T1000 (cell line): ENCODE measurements at regions not wholly inside any gene's neighbourhood (a gene's known extent, or its start where the extent isn't known, plus 50 kb on each side); places are given as distances from the start of the nearest gene placed in this dataset.
"Not testable (repeated sequence)": the region's sequence is repeated elsewhere in the genome, so short reads cannot be mapped to it uniquely, and the experiment has no call there.

ENCODE experiments used
- DNase-seq: peaks from one replicate; lab custom pipeline; 2025; ENCODE audit warnings: mixed read lengths; lab: John Stamatoyannopoulos, UW

DNA sequence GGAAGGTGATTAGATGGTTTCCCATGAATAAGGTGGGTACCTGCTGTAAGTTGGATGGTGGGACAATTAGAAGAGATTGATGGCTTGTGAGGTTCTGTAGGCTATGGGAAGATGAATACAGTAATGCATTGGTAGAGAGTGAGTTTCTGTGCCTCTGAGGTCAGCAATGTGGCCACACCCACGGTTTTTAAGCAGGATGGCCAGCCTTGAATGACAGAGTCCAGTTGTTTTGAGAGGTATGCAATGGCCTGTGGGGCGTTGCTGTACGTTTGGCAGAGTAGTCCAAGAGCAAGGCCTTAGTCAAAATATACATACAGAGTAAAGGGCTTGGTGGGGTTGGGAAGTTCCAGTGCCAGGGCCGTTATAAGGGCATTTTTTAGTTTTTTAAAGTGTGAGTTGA lies 235.6 kb upstream of the C9orf72 start:
- no peak for DNase-seq

DNA sequence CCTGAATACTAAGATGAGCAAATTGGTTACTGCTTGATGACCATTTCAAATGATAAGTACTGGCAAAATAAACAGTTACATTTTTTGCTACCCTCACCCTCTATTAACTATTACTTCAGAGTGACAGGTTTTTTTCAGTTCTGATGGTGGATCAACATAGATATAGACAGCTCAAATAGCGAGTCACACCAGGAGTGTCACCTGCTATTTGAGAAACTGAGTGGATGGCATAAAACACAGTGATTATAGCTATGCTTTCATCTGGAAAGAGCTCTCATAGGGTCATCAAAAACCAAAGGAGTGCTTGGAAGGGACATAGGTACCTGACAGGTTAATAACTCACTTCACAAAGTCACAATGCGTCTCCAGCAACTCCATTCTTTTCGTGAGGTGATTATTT lies 244.5 kb upstream of the C9orf72 start:
- DNase-seq = no peak

DNA sequence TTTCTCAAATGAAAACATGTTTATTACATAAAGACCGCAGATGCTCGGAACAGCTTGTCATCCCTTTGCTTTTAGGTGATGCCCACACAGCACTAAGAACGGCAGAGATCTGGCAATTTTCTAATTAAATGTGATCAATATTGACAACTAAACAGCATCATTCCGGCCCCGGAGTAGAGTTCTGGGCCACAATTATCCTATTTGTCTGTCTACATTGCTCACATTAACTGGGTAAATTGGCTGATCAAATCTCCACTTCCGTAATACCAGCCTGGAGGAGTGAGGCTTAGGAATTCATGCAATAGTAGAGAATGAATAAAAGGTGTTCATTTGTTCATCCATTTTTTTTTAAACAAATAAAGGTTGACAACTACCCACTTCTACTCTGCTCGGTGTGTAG lies 245.1 kb upstream of the C9orf72 start:
- no peak for DNase-seq

DNA sequence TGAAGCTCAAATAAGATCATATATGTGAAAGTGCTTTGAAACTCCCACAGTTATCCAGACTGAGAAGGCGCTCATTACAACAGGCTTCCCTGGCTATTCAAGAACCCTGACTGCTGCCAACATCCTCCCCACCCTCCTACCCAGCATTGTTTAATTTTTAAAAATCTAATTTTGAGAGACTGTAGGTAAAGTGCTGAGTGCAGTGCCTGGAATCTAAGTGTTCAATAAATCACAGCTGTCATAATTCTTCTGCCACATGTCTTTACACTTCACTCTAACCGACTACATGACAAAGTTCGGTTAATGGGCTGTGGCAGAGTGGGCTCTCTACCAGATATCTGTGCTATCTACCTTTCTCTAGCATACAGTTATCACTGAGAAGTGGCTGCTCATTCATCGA lies 255.6 kb upstream of the C9orf72 start:
- no peak for DNase-seq

DNA sequence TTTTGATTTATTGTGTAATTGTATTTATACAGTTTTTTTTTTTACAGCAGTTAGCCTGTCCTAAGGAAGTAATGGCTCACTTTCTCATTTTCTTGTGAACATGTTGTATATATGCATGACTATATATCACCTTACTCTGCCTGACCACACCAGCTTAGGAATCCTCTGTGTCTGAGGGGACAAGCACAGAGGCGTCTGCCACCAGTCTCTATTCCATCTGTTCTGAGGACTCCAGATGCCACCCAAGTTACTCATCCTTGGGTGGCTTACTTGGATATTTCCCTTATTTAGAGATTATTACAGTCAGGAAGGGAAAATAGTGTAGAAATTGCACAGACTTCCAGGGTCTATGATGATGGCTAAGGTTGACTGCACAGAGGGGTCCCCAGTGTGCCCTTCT lies 256.3 kb upstream of the C9orf72 start:
- DNase-seq = no peak

DNA sequence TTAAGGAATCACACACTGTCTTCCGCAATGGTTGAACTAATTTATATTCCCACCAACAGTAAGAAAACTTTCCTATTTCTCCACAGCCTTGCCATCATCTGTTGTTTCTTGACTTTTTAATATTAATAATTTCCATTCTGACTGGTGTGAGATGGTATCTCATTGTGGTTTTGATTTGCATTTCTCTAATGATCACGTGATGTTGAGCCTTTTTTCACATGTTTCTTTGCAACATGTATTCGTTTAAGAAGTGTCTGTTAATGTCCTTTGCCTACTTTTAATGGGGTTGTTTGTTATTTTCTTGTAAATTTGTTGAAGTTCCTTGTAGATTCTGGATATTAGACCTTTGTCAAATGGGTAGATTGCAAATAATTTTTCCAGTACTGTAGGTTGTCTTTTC lies 258.8 kb upstream of the C9orf72 start:
- not testable (repeated sequence) for DNase-seq

DNA sequence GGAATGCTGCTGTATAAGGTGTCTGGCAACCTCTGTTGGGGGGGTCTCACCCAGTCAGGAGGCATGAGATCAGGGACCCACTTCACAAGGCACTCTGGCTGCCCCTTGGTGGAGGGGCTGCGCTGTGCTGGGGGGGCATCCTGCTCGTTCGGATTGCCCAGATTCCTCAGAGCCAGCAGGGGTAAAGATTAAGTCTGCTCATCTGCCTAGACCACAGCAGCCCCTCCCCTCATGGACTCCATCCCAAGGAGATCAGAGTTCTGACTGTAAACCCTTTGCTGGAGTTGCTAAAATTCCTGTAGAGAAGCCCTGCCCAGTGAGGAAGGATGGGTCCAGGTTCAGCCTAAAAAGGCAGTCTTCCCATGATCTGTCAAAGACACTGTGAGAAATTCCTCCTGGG lies 262.0 kb upstream of the C9orf72 start:
- DNase-seq = no peak

DNA sequence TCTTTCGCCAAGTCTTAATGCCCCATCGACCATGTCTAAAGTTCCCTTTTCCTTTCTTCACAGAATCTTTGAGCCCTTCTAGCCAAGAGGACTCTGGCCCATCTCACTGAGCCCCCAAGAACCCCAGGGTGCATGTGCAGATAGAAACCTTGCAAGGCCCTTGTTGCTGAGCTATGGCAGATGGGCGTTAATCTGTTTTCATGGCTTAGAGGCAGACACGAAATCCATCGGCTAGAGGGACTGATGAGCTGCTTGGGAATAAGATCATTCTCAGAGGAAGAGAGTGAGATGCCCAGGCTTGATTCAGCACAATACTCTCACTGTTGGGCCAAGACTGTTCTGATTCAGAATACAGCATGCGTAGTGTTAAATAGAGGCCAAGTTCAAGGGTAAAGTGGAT lies 262.5 kb upstream of the C9orf72 start:
- no peak for DNase-seq

DNA sequence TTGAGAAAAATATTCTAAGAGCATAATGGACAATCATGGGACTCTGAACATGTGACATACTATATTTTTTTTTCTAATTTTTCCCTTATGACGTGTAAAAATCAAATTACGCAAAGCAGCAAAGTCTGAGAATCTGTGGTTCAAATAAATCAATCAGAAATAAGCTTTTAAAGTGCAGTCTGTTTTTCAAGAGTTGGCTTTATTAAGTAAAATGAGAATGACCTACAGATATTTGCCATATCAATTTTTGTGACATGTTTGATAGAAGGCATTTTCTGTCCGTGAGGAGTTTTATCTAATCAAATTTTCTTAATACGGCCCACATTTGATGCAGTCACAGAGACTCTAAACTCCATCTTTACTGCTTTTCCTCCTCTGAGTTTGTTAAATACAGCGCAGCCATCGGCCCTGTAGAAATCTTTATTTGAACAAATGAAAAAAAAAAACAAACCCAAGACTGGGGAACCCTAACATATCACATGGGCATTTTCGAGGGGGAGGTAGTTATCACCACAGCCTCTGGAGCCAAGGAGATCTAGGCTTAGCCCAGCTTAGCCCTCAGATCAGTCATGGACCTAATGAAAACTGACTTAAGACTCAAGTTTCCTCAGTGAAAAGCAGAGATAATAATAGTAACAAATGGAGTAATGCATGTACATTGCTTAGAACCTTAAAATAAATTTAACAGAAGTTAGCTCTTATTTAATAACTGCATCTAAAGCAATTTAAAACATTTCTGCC lies 263.6 kb upstream of the C9orf72 start:
- DNase-seq = no peak

DNA sequence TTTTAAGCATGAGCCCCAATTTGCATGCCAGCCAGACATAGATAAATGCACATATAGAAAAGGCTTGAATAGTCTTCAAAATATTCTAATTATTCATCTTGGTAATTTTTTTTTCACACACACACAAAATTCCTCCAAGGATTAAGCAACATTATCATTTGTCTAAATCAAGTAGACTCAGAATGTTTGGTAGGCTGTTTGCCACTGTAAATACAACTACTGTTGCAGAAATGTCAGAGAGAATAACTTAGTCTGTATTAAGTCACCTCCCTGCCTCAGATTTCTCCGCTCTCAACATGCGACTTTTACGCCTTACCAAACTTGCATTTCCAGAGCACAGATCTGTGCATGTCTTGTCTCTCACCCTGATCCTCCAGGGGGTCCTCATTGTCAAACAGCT lies 265.6 kb upstream of the C9orf72 start:
- DNase-seq = no peak

DNA sequence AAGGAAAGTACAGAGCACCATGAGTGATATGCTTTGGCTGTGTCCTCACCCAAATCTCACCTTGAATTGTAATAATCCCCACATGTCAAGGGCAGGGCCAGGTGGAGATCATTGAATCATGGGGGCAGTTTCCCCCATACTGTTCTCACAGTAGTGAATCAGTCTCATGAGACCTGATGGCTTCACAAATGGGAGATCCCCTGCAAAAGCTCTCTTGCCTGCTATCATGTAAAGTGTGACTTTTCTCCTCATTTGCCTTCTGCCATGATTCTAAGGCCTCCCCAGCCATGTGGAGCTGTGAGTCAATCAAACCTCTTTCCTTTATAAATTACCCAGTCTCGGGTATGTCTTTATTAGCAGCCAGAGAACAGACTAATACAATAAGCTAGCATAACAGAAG lies 266.5 kb upstream of the C9orf72 start:
- not testable (repeated sequence) for DNase-seq

DNA sequence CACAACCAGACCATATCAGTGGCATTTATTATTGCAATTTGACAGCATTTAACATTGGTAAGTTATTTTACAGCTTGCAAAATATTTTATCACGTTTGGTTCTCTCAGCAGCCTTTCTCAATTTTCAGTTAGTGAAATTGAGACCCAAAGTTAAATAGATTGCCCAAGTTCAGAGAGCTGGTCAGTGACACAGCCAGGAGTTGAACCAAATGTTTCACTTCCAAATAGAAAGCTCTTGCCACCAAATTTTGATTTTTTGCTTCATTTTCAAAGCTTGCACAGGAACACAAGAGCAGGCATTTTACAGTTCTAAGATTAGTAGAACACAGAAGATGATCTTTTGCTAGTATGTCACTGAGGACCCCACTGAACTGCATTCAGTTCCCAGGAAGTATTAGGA lies 271.5 kb upstream of the C9orf72 start:
- DNase-seq = no peak

DNA sequence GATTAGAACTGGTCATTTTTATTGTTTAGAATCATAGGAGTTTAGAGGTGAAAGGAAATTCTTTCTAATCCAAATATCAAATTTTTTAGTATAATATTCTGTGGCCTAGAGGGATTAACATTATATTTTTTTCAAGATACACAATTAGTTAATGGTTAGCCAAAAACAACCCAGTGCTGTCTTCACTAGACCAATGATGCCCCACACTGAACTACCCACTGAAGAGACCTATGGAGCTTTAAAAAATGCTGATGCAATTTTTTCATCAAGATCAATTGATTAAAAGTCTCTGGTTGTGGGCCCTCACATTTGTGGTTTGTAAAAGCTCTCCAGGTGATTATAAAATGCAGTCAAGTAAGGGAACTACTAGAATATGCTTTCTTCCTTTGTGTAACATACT lies 274.1 kb upstream of the C9orf72 start:
- DNase-seq = no peak

DNA sequence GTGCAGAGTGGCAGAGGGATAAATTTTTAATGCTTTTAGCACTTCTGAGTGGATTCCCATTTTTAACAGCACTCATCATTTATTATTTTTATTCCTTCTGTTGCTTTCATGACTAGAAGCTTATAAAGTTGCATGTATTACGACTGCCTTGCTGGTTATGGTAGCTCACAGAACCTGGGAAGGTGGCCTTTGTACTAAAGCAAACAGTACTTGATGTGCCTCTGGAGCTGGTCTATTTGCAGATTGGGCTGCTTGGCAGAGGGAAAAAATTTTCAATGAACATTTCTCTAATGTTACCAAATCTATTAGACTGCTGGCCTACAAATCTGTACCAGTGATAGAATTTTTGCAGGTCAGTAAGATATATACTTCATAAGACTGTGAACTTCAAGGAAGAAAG lies 274.5 kb upstream of the C9orf72 start:
- DNase-seq = no peak

DNA sequence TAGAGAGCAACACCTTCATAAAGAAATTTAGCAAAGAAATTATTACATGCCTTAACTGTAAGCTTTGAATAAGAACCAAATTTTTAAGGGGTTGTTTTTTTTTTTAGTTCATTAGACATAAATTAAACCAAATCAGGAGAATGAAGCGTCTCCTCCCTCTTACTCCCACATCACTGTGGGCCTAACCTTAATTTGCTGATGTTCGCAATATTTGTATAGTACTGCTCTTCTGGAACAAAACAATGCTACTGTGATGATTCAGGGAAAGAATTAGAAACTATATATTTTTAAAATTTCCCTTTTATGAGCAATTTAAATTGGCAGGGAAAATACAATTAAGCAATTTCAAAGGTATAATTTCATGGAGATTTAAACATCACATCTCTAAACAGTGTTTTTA lies 275.0 kb upstream of the C9orf72 start:
- no peak for DNase-seq

DNA sequence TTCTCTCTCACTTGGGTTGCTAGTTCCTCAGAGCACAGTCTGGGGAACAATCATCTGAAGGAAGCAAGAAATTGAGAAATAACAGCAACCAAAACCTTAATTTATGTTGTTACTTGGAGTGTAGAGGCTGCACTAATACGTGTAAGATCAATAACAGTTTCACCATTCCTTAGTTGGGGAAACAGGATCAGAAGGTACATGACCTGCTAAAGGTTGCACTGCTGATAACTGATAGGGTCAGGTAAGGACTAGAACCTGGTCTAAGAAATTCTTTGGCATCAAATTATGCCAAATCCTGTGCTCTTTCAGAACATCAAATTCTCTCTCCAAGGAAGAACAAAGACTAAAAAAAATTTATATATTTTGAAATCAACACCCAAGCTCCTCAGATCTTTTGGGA lies 278.6 kb upstream of the C9orf72 start:
- no peak for DNase-seq

DNA sequence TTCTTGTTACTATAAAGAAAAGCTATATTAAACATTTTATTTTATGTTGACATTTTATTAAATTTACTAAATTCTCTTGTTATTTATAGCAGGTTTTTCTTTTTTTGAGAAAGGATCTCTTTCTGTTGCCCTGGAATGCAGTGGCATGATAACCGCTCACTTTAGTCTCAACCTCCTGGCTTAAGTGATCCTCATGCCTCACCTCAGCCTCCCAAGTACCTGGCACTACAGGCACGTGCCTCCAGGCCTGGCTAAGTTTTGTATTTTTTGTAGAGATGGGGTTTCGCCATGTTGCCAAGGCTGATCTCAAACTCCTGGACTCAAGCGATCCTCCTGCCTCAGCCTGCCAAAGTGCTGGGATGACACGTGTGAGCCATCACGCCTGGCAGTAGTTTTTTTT lies 280.2 kb upstream of the C9orf72 start:
- no peak for DNase-seq

DNA sequence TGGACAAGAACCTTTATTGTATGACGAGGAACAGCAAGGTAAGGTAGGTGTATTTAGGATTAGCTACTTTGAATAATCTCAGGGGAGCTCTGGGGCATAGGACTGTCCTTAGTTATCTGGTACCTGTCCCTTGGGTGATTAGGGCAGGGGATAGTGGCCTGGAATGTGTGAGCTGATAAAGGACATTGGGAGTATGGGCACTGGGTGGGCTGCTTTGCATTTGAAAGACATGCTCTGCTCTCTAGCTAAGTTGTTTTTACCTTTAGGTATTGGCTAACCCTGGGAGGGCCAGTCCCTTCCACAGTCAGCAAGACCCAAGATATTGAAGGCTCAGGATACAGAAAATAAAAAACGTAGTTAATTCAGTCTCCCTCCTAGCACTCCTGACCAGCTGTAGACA lies 282.8 kb upstream of the C9orf72 start:
- DNase-seq = no peak

DNA sequence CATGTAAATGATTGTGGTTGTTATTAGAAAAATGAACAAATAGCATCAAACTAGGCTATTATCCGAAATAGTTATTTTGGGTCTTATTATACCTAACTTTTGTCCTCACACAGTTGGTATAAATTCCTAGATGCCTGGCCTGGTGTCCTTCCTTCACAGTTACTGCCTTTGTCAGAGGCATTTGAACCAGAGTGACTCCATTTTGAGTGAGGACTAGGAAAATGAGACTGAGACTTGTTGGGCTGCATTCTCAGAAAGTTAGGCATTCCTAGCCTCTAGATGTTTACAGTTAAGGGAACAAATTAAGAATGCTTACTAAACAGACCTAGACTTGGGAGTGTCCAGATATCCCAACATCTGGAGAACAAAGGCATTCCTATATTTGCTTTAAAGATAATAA lies 283.5 kb upstream of the C9orf72 start:
- no peak for DNase-seq

DNA sequence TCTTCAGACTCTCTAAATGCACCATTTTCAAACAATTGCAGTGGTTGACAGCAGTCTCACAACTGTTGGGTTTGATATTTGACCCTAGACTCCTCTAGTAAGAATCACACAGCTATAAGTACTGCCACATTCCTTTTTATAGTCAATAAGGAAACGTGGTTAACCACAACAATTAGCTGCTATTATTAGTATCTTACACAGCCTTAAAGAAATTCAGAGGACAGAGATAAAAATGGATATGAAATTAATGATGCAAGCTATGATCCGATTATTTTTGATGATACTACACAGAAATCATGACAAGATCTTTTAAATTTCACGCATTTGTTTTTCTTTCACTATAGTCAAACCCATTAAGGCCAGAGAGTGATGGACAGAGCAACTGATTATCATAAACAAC lies 288.6 kb upstream of the C9orf72 start:
- no peak for DNase-seq

DNA sequence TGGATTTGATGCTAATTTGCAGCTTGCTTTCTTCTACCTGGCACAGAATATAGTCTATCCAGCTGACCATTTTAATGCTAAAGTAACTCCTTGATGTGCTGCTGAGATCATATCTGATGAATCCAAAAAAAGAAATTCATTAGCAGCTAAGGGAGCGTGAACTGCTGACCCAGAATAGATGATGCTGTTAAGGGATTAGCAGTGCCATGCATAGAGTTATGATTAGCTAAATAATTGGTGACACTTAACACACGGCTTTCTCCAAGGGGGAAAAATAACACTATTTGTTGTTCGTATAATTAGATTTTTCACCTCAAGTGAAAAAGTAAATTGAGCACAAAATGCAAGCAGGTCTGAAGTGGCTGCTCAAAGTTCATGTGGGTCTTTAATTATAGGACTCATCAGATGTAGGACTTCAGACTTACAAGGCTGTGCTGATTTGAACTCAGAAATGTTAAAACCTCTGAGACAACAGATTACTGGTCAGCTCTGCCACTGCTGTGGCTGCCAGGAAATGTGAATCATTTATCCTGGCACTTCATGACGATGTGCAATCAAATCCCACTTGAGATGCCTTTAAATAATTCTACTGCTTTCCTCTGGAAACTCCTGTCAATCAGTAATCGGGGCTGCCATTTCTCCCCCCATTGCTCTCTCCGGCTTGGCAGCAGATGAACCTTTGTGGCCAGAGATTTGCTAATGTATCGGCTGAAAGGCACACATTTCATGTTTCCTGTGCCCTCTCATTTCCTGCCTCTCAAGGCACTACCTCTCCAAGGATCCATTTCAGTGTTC lies 291.6 kb upstream of the C9orf72 start:
- no peak for DNase-seq

DNA sequence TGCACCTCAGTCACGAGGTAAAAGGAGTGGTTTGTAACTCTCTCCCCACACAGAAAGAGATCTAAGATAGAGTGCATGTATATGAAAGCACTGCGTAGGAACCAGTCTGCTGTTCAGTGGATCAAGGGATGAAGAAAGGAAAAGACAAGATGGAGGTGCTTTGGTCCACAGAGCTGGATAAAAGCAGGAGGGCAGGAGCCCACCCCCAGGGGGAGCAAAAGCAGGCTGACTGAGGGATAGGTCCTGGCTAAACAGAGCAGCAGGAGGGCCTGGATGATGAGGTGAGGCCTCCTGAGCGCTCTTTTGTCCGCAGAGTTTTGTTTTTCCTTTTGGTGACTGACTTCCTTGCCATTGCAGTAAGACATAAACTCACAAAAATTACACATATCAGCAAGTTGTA lies 293.5 kb upstream of the C9orf72 start:
- no peak for DNase-seq

DNA sequence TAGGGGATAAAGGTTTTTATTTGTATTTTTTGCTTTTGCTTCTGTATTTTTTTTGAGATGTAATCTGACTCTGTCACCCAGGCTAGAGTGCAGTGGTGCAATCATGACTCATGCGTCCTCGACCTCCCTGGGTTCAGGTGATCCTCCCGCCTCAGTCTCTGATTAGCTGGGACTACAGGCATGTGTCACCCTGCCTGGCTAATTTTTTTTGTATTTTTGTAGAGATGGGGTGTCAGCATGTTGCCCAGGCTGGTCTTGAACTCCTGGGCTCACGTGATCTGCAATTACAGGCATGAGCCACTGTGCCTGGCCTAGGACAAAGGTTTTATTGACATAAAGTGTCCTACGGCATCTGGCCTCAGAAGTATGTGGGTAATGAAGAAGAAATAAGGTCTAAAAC lies 297.1 kb upstream of the C9orf72 start:
- DNase-seq = no peak

DNA sequence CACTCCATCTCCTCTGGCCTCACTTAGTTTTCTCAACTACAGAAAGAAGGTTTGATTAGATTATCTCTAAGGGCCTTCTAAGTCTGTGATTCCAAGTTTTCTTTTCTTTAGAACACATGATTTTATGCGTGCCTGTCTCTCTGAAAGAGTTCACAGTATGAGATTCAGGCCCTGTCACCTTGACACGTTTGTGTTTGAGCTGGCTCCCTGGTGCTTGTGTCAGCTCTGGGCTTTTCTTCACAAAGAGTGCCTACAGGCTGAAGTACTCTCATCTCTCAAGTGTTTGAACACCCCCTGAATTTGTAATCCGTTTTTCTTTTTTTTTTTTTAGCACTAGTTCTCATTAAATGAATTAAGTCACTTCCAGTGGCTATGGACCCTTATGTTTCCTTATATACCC lies 306.9 kb upstream of the C9orf72 start:
- DNase-seq = no peak
